Epithelial cell of proximal tubule (primary cell): ENCODE measurements at regions not wholly inside any gene's neighbourhood (a gene's known extent, or its start where the extent isn't known, plus 50 kb on each side); places are given as distances from the start of the nearest gene placed in this dataset.

ENCODE experiments used
- DNase-seq: peaks from one replicate; pipeline ENCODE4 v3.0.0-alpha.2; 2011; ENCODE audit warnings: low read depth
- H3K4me3 ChIP-seq: 2 replicates; pipeline ENCODE4 v1.5.1; 2011; ENCODE audit warnings: low read depth, mild to moderate bottlenecking, low read length
- CTCF ChIP-seq: conservative IDR thresholded peaks from 2 replicates; pipeline ENCODE4 v1.5.1; 2012; ENCODE audit warnings: low read depth, mild to moderate bottlenecking, low read length

- H3K4me3 ChIP-seq: no peak overlapping the region
- no peak for DNase-seq
- TF ChIP-seq CTCF: no peak
Measured at GRCh38 chr1:218575079-218575478, 229.9 kb downstream of the TGFB2 start.

- H3K4me3 ChIP-seq: no peak overlapping the region
- DNase-seq: no peak
- no peak for TF ChIP-seq CTCF
Measured at GRCh38 chr1:218575856-218576255, 230.7 kb downstream of the TGFB2 start.

GRCh38 chr1:218582646-218583045, 237.5 kb downstream of the TGFB2 start:
- no peak for DNase-seq
- no peak overlapping the region for H3K4me3 ChIP-seq
- TF ChIP-seq CTCF: no peak

- no peak for TF ChIP-seq CTCF
- H3K4me3 ChIP-seq: no peak overlapping the region
- DNase-seq: no peak
Measured at GRCh38 chr1:218584418-218585155, 239.5 kb downstream of the TGFB2 start.

- no peak overlapping the region for H3K4me3 ChIP-seq
- no peak for TF ChIP-seq CTCF
- no peak for DNase-seq
Measured at GRCh38 chr1:218585511-218586184, 240.5 kb downstream of the TGFB2 start.

- no peak overlapping the region for H3K4me3 ChIP-seq
- no peak for TF ChIP-seq CTCF
- DNase-seq: no peak
Measured at GRCh38 chr1:218587900-218588299, 242.8 kb downstream of the TGFB2 start.
